H1 (cell line): ENCODE measurements at regions not wholly inside any gene's neighbourhood (a gene's known extent, or its start where the extent isn't known, plus 50 kb on each side); places are given as distances from the start of the nearest gene placed in this dataset.

Experiments used
- RXRA ChIP-seq: IDR thresholded peaks from 2 replicates; pipeline ENCODE4 v1.6.1; 2011; ENCODE audit warnings: low read depth, mild to moderate bottlenecking, low read length, moderate library complexity; ENCODE audit not compliant: insufficient read depth
- SP1 ChIP-seq: IDR thresholded peaks from 2 replicates; pipeline ENCODE4 v1.6.1; 2011; ENCODE audit warnings: low read depth, low read length
- SP2 ChIP-seq: IDR thresholded peaks from 2 replicates; pipeline ENCODE4 v1.6.1; 2012; ENCODE audit warnings: mild to moderate bottlenecking, low read length, inconsistent platforms
- ZNF274 ChIP-seq: IDR thresholded peaks from 2 replicates; pipeline ENCODE4 v1.7.0; 2012; ENCODE audit warnings: low read length, borderline replicate concordance; ENCODE audit errors: extremely low read depth

GRCh38 chr11:42410251-42410955 is 901.4 kb upstream of the API5 start (continued):
- TF ChIP-seq RXRA: no peak
- no peak for TF ChIP-seq SP1
- no peak for TF ChIP-seq ZNF274
- no peak for TF ChIP-seq SP2
